Activated CD8-positive, alpha-beta memory T cell treated with anti-CD3 and anti-CD28 coated beads, Interleukin-2, amount 10 ng/mL, durations not matched to agents 7 days and 5 days (primary cell): ENCODE measurements at regions not wholly inside any gene's neighbourhood (a gene's known extent, or its start where the extent isn't known, plus 50 kb on each side); places are given as distances from the start of the nearest gene placed in this dataset.

Source experiments
- ATAC-seq: fragments of 150-1000 bp; cut with Tn5 transposase; one replicate; pipeline ENCODE4 v1.10.0; 2021; ENCODE audit warnings: moderate library complexity
- CTCF ChIA-PET: fragments of 350-600 bp; sonication (Branson Sonifier 250); formaldehyde crosslinking; loops from one replicate; lab custom pipeline; 2021; ENCODE audit warnings: antibody characterized with exemption; lab: Charles Lee
- DNase-seq: peaks from one replicate; pipeline ENCODE4 v3.0.0-alpha.2; 2020
- H3K27ac Mint-ChIP-seq: one replicate; pipeline ENCODE4 v1.8.0; 2021; ENCODE audit warnings: mild to moderate bottlenecking, mixed read lengths
- H3K27me3 Mint-ChIP-seq: one replicate; pipeline ENCODE4 v1.8.0; 2021; ENCODE audit warnings: mixed read lengths
- H3K36me3 Mint-ChIP-seq: one replicate; pipeline ENCODE4 v1.8.0; 2021; ENCODE audit warnings: mild to moderate bottlenecking, mixed read lengths
- H3K4me1 Mint-ChIP-seq: one replicate; pipeline ENCODE4 v1.8.0; 2021; ENCODE audit warnings: mixed read lengths
- H3K4me3 Mint-ChIP-seq: one replicate; pipeline ENCODE4 v1.8.0; 2021; ENCODE audit warnings: mild to moderate bottlenecking, moderate library complexity, mixed read lengths
- H3K9me3 Mint-ChIP-seq: one replicate; pipeline ENCODE4 v1.8.0; 2022; ENCODE audit warnings: low read depth, mixed read lengths

- DNase-seq = no peak
- Mint-ChIP-seq H3K4me3 (no peak overlapping the region), H3K9me3 (no peaks in the 10 kb centered on the region), H3K27ac (no peak overlapping the region), H3K4me1 (no peaks in the 10 kb centered on the region), H3K27me3 (no peaks in the 10 kb centered on the region), H3K36me3 (no peaks in the 10 kb centered on the region)
- no peak for ATAC-seq
- CTCF ChIA-PET = no interaction called here
Observed at GRCh38 chr5:88606173-88606572, 276.8 kb downstream of the MEF2C start.

- DNase-seq = peak; percentile 54
- Mint-ChIP-seq H3K4me1 (no peaks in the 10 kb centered on the region), H3K36me3 (no peaks in the 10 kb centered on the region), H3K9me3 (no peaks in the 10 kb centered on the region), H3K27ac (no peak overlapping the region), H3K4me3 (no peak overlapping the region), H3K27me3 (no peaks in the 10 kb centered on the region)
- CTCF ChIA-PET = interaction anchor here (1.3 to 1.4 kb wide), 2 partner anchors 9 to 105 kb away, joined by 3 read pairs; no protein-coding TSS in a partner anchor
- no peak for ATAC-seq
Observed at GRCh38 chr5:88602584-88602983, 280.4 kb downstream of the MEF2C start.

GRCh38 chr5:88594441-88594840 lies 288.5 kb downstream of the MEF2C start:
- Mint-ChIP-seq H3K4me1 (no peaks in the 10 kb centered on the region), H3K36me3 (no peaks in the 10 kb centered on the region), H3K9me3 (peaks cover 3% of the 10 kb centered on the region), H3K27me3 (peaks cover 4% of the 10 kb centered on the region), H3K27ac (no peak overlapping the region), H3K4me3 (no peak overlapping the region)
- CTCF ChIA-PET = no interaction called here
- ATAC-seq (no peak), DNase-seq (no peak)

GRCh38 chr5:88588609-88589008 lies 294.4 kb downstream of the MEF2C start:
- DNase-seq = no peak
- Mint-ChIP-seq H3K36me3 (no peaks in the 10 kb centered on the region), H3K27me3 (peaks cover 4% of the 10 kb centered on the region), H3K4me1 (no peaks in the 10 kb centered on the region), H3K4me3 (no peak overlapping the region), H3K9me3 (peaks cover 3% of the 10 kb centered on the region), H3K27ac (no peak overlapping the region)
- ATAC-seq = no peak
- CTCF ChIA-PET = no interaction called here

- Mint-ChIP-seq H3K36me3 (no peaks in the 10 kb centered on the region), H3K27me3 (no peaks in the 10 kb centered on the region), H3K4me3 (no peak overlapping the region), H3K9me3 (no peaks in the 10 kb centered on the region), H3K27ac (no peak overlapping the region), H3K4me1 (no peaks in the 10 kb centered on the region)
- ATAC-seq (no peak), DNase-seq (no peak)
- CTCF ChIA-PET = no interaction called here
Observed at GRCh38 chr5:88583471-88583870, 299.5 kb downstream of the MEF2C start.

- Mint-ChIP-seq H3K36me3 (no peaks in the 10 kb centered on the region), H3K27ac (no peak overlapping the region), H3K4me3 (no peak overlapping the region), H3K9me3 (no peaks in the 10 kb centered on the region), H3K27me3 (peaks cover 2% of the 10 kb centered on the region), H3K4me1 (peaks cover 4% of the 10 kb centered on the region)
- DNase-seq (no peak), ATAC-seq (no peak)
- CTCF ChIA-PET = no interaction called here
Observed at GRCh38 chr5:88558366-88558765, 289.7 kb upstream of the TMEM161B start.

- CTCF ChIA-PET = no interaction called here
- Mint-ChIP-seq H3K4me1 (peaks cover 4% of the 10 kb centered on the region), H3K27ac (no peak overlapping the region), H3K4me3 (no peak overlapping the region), H3K9me3 (no peaks in the 10 kb centered on the region), H3K27me3 (peaks cover 2% of the 10 kb centered on the region), H3K36me3 (no peaks in the 10 kb centered on the region)
- no peak for DNase-seq
- no peak for ATAC-seq
Observed at GRCh38 chr5:88557881-88558280, 289.2 kb upstream of the TMEM161B start.

GRCh38 chr5:88557131-88557530 lies 288.5 kb upstream of the TMEM161B start:
- H3K4me1 Mint-ChIP-seq = peaks cover 4% of the 10 kb centered on the region
- no peak overlapping the region for H3K4me3 Mint-ChIP-seq
- no peak for ATAC-seq
- CTCF ChIA-PET = no interaction called here
- H3K9me3 Mint-ChIP-seq = no peaks in the 10 kb centered on the region
- H3K36me3 Mint-ChIP-seq = no peaks in the 10 kb centered on the region
- no peak overlapping the region for H3K27ac Mint-ChIP-seq
- no peaks in the 10 kb centered on the region for H3K27me3 Mint-ChIP-seq
- DNase-seq = no peak

- no peaks in the 10 kb centered on the region for H3K27me3 Mint-ChIP-seq
- ATAC-seq (no peak), DNase-seq (no peak)
- H3K4me1 Mint-ChIP-seq = peaks cover 4% of the 10 kb centered on the region
- CTCF ChIA-PET = no interaction called here
- H3K36me3 Mint-ChIP-seq = no peaks in the 10 kb centered on the region
- H3K4me3 Mint-ChIP-seq = no peak overlapping the region
- no peak overlapping the region for H3K27ac Mint-ChIP-seq
- no peaks in the 10 kb centered on the region for H3K9me3 Mint-ChIP-seq
Observed at GRCh38 chr5:88556406-88556805, 287.8 kb upstream of the TMEM161B start.

GRCh38 chr5:88555674-88556073 lies 287.0 kb upstream of the TMEM161B start:
- no peaks in the 10 kb centered on the region for H3K27me3 Mint-ChIP-seq
- H3K36me3 Mint-ChIP-seq = no peaks in the 10 kb centered on the region
- CTCF ChIA-PET = no interaction called here
- H3K4me3 Mint-ChIP-seq = no peak overlapping the region
- H3K9me3 Mint-ChIP-seq = no peaks in the 10 kb centered on the region
- H3K27ac Mint-ChIP-seq = no peak overlapping the region
- peaks cover 4% of the 10 kb centered on the region for H3K4me1 Mint-ChIP-seq
- ATAC-seq (no peak), DNase-seq (no peak)

GRCh38 chr5:88553986-88554385 lies 285.3 kb upstream of the TMEM161B start:
- no peak for ATAC-seq
- no peak overlapping the region for H3K4me3 Mint-ChIP-seq
- peaks cover 4% of the 10 kb centered on the region for H3K4me1 Mint-ChIP-seq
- no peak overlapping the region for H3K27ac Mint-ChIP-seq
- H3K9me3 Mint-ChIP-seq = no peaks in the 10 kb centered on the region
- H3K36me3 Mint-ChIP-seq = no peaks in the 10 kb centered on the region
- DNase-seq = no peak
- no peaks in the 10 kb centered on the region for H3K27me3 Mint-ChIP-seq
- CTCF ChIA-PET = no interaction called here

- no peaks in the 10 kb centered on the region for H3K9me3 Mint-ChIP-seq
- no peak for ATAC-seq
- CTCF ChIA-PET = no interaction called here
- no peak for DNase-seq
- H3K4me3 Mint-ChIP-seq = no peak overlapping the region
- H3K27me3 Mint-ChIP-seq = no peaks in the 10 kb centered on the region
- no peaks in the 10 kb centered on the region for H3K36me3 Mint-ChIP-seq
- peaks cover 4% of the 10 kb centered on the region for H3K4me1 Mint-ChIP-seq
- no peak overlapping the region for H3K27ac Mint-ChIP-seq
Observed at GRCh38 chr5:88553136-88553875, 284.7 kb upstream of the TMEM161B start.

GRCh38 chr5:88552426-88552825 lies 283.8 kb upstream of the TMEM161B start:
- Mint-ChIP-seq H3K27me3 (no peaks in the 10 kb centered on the region), H3K36me3 (no peaks in the 10 kb centered on the region), H3K4me3 (no peak overlapping the region), H3K4me1 (peaks cover 4% of the 10 kb centered on the region), H3K9me3 (no peaks in the 10 kb centered on the region), H3K27ac (no peak overlapping the region)
- ATAC-seq = no peak
- CTCF ChIA-PET = no interaction called here
- no peak for DNase-seq

GRCh38 chr5:88551724-88552345 lies 283.2 kb upstream of the TMEM161B start:
- CTCF ChIA-PET = interaction anchor here (0.6 kb wide), 1 partner anchor 41 kb away, joined by 3 read pairs; no protein-coding TSS in a partner anchor
- no peaks in the 10 kb centered on the region for H3K36me3 Mint-ChIP-seq
- ATAC-seq (no peak), DNase-seq (no peak)
- H3K27me3 Mint-ChIP-seq = peaks cover 4% of the 10 kb centered on the region
- H3K27ac Mint-ChIP-seq = no peak overlapping the region
- H3K4me1 Mint-ChIP-seq = peaks cover 4% of the 10 kb centered on the region
- H3K9me3 Mint-ChIP-seq = no peaks in the 10 kb centered on the region
- no peak overlapping the region for H3K4me3 Mint-ChIP-seq
